ENCODE measurements at regions not wholly inside any gene's neighbourhood (a gene's known extent, or its start where the extent isn't known, plus 50 kb on each side); places are given as distances from the start of the nearest gene placed in this dataset.
"Not testable (repeated sequence)": the region's sequence is repeated elsewhere in the genome, so short reads cannot be mapped to it uniquely, and the experiment has no call there.

GRCh38 chr14:71538288-71538687 lies 393.9 kb upstream of the RGS6 start:
- DNase-seq (ENCODE audit: low read depth) = no peak

GRCh38 chr14:71538938-71539649 lies 393.1 kb upstream of the RGS6 start:
- DNase-seq (ENCODE audit: low read depth) = no peak

DNA sequence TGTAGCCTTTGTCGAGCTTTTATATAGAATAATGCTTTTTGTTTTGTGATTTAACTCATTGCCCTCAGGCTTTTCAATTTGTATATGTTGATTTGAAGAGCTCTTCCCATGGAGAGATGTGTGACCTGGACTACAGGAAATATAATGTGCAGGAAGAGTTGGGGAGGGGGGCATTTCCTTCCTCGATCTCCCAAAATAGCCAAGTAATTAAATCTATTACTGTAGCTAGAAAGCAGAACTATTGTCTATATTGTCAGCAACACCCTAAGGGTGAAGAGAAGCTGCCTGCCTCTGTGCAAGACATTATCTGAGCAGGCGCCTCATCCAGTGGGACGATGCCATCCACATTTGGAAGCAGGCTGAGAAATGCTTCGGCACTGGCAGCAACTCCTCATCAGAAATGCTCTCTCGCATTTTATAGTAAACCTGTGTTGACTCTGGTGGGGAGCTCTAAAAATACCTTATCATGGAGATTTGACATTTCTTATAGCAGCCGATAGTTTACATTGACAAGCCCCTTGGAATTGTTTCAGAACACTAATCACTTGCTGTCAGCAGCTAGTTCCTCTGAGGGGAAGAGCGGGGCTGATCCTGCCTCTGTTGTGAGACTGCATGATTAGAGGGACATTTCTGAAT lies 392.5 kb upstream of the RGS6 start:
- DNase-seq (ENCODE audit: low read depth) = no peak

GRCh38 chr14:71541271-71541670 lies 391.0 kb upstream of the RGS6 start:
- no peak for DNase-seq (ENCODE audit: low read depth)

DNA sequence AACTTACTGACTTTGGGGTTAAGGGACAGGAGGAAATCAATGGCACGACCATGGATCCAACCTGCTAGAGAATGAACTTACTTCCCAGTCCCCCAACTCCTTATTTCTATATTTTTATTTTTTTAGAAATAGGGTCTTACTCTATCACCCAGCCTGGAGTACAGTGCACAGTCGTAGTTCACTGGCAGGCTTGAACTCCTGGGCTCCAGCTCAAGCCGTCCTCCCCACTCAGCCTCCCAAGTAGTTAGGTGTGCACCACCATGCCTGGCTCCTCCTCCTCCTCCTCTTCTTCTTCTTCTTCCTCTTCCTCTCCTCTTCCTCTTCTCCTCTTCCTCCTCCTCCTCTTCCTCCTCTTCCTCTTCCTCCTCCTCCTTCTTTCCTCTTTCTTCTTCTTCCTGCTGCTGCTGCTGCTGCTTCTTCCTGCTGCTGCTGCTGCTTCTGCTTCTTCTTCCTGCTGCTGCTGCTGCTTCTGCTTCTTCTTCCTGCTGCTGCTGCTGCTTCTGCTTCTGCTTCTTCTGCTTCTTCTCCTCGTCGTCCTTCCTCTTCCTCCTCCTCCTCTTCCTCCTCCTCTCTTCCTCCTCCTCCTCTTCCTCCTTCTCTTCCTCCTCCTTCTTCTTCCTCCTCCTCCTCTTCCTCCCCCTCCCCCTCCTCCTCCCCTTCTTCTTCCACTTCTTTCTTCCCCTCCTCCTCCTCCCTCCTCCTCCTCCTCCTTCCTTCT lies 390.1 kb upstream of the RGS6 start:
- DNase-seq (ENCODE audit: low read depth) = no peak

DNA sequence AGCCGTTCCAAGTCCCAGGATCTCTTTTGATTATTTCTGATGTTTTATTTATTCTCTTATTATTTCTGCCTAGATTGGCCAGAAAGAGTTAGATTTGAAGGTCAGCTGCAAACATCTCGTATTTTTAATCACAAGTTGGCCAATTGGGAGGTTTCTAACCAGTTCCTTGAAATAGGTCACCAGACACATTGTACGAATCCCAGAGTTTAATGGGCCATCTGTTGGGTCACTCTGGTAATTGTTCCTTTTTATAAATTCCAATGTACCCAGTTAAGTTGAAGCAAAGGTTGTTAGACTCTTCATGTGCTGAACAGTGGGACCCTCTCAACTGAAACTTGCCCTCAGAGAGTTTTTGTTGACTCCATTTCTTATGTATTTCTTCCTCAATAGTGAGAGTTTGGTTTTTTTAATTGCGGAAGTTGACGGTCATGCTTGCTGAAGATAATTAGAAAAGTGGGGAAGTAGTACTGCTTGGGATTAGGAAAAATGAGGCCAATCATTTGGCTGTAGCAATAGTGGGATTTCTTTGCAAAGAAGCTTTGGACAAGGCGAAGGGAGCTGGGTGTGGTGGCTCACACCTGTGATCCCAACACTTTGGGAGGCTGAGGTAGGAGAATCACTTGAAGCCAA lies 382.7 kb upstream of the RGS6 start:
- no peak for DNase-seq (ENCODE audit: low read depth)

DNA sequence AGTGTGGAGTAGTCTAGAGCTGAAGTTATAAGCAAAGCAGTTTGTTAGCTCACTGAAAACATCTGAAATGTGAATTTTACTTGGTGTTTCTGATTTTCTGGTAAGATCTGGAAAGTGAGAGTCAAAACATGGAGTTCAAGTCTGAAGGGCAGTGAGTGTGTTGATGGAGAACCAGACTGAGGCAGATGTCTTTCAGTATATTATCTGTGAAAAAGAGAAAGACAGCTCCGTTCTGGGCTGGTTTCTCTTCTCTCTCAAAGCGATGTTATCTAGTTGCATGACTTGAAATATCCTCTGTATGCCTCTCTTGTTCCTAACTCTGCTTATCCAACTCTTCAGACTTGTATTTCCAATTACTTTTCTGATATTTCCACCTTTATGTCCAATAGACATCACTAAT lies 381.9 kb upstream of the RGS6 start:
- DNase-seq (ENCODE audit: low read depth) = no peak

- no peak for DNase-seq (ENCODE audit: low read depth)
Measured at GRCh38 chr14:71551291-71551950, 380.8 kb upstream of the RGS6 start.

GRCh38 chr14:71552809-71553208 lies 379.4 kb upstream of the RGS6 start:
- DNase-seq (ENCODE audit: low read depth) = no peak

GRCh38 chr14:71553779-71554178 lies 378.4 kb upstream of the RGS6 start:
- no peak for DNase-seq (ENCODE audit: low read depth)

GRCh38 chr14:71554323-71554722 lies 377.9 kb upstream of the RGS6 start:
- DNase-seq (ENCODE audit: low read depth) = no peak

- no peak for DNase-seq (ENCODE audit: low read depth)
Measured at GRCh38 chr14:71554959-71555612, 377.1 kb upstream of the RGS6 start.

GRCh38 chr14:71555654-71556559 lies 376.3 kb upstream of the RGS6 start:
- peak; percentile 6 for DNase-seq (ENCODE audit: low read depth)

DNA sequence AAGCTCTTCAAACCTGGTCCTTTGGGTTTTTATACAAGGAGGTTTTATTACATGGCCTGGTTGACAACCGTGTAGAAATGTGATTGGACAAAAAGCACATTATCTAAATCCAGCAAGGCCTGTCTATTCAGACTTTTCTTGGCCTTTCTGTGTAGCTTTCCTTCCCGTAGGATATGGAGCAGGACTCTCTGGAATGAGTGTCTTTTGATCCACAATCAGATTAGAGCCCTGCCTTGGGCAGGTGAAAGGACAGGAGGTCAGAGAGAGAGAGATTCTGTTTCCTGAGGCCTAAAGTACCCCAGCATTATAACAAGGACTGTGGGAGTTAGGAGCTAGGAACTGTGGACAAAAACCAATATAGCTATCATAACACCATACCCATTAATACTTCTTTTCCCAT lies 375.5 kb upstream of the RGS6 start:
- DNase-seq (ENCODE audit: low read depth) = no peak

DNA sequence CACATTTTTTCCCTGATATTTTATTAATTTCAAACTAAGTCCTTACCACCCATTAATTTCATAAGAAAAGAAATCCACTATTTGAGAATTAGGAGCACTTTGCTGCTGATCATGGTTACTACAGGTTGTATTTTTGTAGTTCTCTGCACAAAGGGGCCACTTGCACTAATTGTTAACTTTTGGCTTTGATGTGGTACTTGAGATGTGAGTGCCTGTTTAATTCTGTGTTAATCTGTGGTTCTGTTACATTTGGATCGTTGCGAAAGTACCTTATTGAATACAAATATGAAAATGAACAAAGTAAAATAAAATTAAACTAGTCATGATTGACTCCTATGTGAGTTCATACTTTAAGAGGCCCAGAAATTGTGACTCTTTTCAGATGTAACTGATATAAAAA lies 374.9 kb upstream of the RGS6 start:
- DNase-seq (ENCODE audit: low read depth) = no peak

- not testable (repeated sequence) for DNase-seq (ENCODE audit: low read depth)
Measured at GRCh38 chr14:71558943-71559342, 373.3 kb upstream of the RGS6 start.

DNA sequence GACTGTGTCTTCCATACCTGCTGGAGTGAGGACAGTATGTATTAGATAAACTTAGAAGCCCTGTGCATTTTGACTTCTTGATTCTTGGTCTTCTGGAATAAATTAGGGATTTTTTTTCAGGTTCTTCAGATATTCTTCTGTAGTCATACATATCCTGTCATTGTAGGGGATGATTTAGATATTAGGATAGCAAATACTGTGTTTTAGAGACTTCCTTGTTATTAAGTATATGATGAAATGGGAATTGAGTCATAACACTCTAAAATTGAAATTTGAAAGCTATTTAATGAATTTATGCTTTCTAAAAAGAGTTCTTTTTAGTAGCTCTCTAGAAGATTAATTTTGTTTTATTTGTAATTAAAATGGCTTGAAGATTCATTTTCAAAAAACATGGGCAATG lies 371.5 kb upstream of the RGS6 start:
- DNase-seq (ENCODE audit: low read depth) = no peak

GRCh38 chr14:71563492-71564153 lies 368.6 kb upstream of the RGS6 start:
- DNase-seq (ENCODE audit: low read depth) = no peak

DNA sequence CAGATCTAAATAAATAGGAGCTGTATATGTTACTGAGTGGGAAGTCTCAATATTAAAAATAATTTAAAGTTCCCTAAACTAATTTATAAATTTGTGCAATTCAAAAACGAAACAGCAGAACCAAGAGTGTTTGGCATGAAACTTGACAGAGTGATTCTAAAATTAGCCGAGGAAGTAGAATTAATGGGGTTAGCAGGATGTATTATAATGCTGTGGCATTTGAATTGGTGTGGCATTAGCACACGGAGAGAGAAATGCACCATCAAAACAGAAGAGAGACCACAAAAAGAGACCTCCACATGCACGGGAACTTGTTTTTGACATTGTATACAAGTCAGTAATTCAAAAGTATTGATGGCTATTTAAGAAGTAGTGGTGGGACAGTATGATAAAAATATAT lies 366.0 kb upstream of the RGS6 start:
- DNase-seq (ENCODE audit: low read depth) = no peak

- DNase-seq (ENCODE audit: low read depth) = not testable (repeated sequence)
Measured at GRCh38 chr14:71567499-71568133, 364.6 kb upstream of the RGS6 start.

Data from activated T-cell treated with anti-CD3 and anti-CD28 coated beads for 1 hour (primary cell).